Endodermal cell (in vitro differentiated cells): ENCODE measurements at regions not wholly inside any gene's neighbourhood (a gene's known extent, or its start where the extent isn't known, plus 50 kb on each side); places are given as distances from the start of the nearest gene placed in this dataset.

Experiments
- DNase-seq: peaks from one replicate; pipeline ENCODE4 v3.0.0-alpha.2; 2017
- H3K27ac ChIP-seq: 2 replicates; pipeline ENCODE4 v1.5.1; 2013; ENCODE audit warnings: mild to moderate bottlenecking, low read depth, low read length, moderate library complexity
- H3K27me3 ChIP-seq: 2 replicates; pipeline ENCODE4 v1.6.1; 2013; ENCODE audit warnings: mild to moderate bottlenecking, low read length, moderate library complexity; ENCODE audit not compliant: insufficient read depth, control insufficient read depth, poor library complexity, severe bottlenecking
- H3K36me3 ChIP-seq: 2 replicates; pipeline ENCODE4 v1.7.0; 2013; ENCODE audit warnings: mild to moderate bottlenecking, low read length, moderate library complexity; ENCODE audit not compliant: control insufficient read depth, insufficient read depth
- H3K4me1 ChIP-seq: one replicate; pipeline ENCODE4 v1.7.0; 2013; ENCODE audit warnings: low read length; ENCODE audit not compliant: control insufficient read depth, insufficient read depth
- H3K4me3 ChIP-seq: 2 replicates; pipeline ENCODE4 v1.5.1; 2013; ENCODE audit warnings: mild to moderate bottlenecking, low read length, moderate library complexity
- H3K9ac ChIP-seq: 2 replicates; pipeline ENCODE4 v1.6.1; 2013; ENCODE audit warnings: mild to moderate bottlenecking, low read length, moderate library complexity; ENCODE audit not compliant: poor library complexity, severe bottlenecking; ENCODE audit errors: extremely low read depth
- H3K9me3 ChIP-seq: 2 replicates; pipeline ENCODE4 v1.6.1; 2013; ENCODE audit warnings: mild to moderate bottlenecking, low read length, moderate library complexity; ENCODE audit not compliant: control insufficient read depth
- H3K27ac Mint-ChIP-seq: 2 replicates; pipeline ENCODE4 v1.8.0; 2020; ENCODE audit warnings: mixed read lengths
- H3K27me3 Mint-ChIP-seq: 2 replicates; pipeline ENCODE4 v1.8.0; 2021; ENCODE audit warnings: mild to moderate bottlenecking, mixed read lengths; ENCODE audit not compliant: insufficient read depth
- H3K36me3 Mint-ChIP-seq: 2 replicates; pipeline ENCODE4 v1.8.0; 2020; ENCODE audit warnings: low read depth, mixed read lengths
- H3K4me1 Mint-ChIP-seq: 2 replicates; pipeline ENCODE4 v1.8.0; 2020; ENCODE audit warnings: mixed read lengths
- H3K4me3 Mint-ChIP-seq: 2 replicates; pipeline ENCODE4 v1.8.0; 2020; ENCODE audit warnings: mild to moderate bottlenecking, moderate library complexity, mixed read lengths
- H3K9me3 Mint-ChIP-seq: 2 replicates; pipeline ENCODE4 v1.8.0; 2020; ENCODE audit warnings: mild to moderate bottlenecking, mixed read lengths
- WGBS, 2 experiments: methylation state at CpG; one replicate each; pipeline versions ENCODE4 v1.1.5 to v1.1.7; 2013; ENCODE audit warnings: missing lambda C conversion rate in 2 of 2, mixed read lengths in 1 of 2; ENCODE audit not compliant: insufficient coverage in 1 of 2, insufficient read length in 1 of 2; 5-methylcytosine and 5-hydroxymethylcytosine counted together
- TF ChIP-seq, protein P1 (sequence below): fragments of 200-600 bp; sonication (generic); conservative IDR thresholded peaks from 2 replicates; pipeline ENCODE4 v1.5.0; 2021; ENCODE audit warnings: antibody characterized with exemption, mild to moderate bottlenecking

DNA sequence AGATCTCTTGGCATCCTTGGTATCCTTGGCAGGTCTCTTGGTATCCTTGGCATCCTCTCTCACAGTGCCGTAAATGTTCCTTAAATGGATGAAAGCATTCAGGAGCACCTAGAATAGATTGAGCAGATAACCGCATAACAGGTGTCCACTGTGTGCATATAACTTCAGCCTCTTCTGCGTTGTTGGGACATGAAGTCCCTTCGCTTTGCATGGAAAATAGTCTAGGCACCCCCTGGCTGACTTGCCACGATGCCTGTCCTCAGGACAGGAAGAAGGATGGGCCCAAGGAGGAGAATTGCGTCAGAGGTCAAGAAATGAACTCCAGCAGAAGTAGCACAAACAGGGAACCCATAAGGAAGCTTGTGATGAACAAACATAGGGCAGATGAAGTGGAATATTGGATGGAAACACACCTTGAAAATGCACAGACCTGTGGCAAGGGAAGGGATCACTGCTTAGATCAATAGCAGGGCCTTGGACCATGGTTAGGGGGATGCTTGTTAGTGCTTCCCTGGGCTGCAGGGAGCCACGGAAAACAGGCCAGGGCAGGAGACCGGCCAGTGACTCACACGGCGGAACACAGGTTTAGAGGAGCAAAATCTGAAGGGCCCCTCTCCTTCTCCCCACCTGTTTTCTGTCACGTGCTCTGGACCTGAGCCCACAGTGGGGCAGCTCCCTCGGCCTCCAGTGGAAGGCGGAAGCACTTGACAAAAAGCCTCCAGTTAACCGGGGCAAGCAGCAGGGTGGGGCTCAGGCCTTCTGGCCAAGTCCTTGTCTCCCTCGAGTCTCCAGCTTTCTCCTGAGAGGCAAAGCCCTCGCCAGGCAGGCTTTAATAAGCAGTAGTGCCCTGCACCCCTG, 99.2 kb upstream of the ASAP2 start:
- peaks cover 16% of the 10 kb centered on the region for H3K4me1 Mint-ChIP-seq
- H3K9ac ChIP-seq = no peak overlapping the region

DNA sequence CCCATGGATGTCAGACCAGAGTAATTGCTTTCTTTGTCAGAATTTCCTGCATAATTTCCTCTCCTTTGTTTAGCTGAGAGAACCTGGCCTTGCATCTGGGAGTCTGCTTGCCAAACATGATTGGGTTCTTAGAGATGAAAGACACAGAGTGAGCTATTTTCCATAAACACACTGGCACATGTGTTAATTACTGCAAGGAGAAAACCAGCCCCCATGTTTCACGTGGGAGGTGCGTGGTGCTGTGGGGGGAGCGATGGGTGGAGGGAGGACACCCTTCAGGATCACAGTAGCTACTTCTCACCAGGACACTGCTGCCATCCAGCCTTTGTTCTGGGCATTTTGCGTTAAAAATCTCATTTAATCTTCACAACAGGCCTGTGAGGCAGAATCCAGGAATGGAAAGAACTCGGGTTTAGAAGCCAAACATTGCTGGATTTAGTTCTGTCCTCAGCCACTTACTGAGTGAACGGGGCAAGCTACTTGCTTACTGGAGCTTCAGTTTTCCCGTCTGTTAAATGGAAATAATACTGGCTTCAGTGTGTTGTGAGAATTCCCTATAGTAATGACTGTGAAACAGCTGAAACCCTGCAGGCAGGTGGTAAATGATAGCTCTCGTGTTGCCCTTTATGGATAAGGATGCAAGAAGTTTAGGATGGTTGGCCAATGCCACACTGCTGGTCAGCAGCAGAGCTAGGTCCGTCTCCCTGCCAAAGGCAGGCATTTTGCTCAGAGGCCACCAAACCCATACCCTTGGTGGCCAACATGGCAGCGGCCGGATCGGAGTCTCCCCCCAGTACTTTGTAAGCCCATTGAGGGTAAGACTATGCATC, 100.1 kb upstream of the ASAP2 start:
- no peaks in the 10 kb centered on the region for H3K27me3 ChIP-seq
- WGBS, 2 experiments = 86 to 89% methylated on average over 11 to 12 of the region's 12 CpGs
- H3K9me3 ChIP-seq = no peaks in the 10 kb centered on the region
- peak; percentile 28 for DNase-seq
- peak overlapping the region; percentile 75 for H3K27ac ChIP-seq
- no peak overlapping the region for H3K27ac Mint-ChIP-seq
- no peak overlapping the region for H3K4me3 Mint-ChIP-seq
- no peaks in the 10 kb centered on the region for H3K9me3 Mint-ChIP-seq
- TF ChIP-seq, protein P1, sequence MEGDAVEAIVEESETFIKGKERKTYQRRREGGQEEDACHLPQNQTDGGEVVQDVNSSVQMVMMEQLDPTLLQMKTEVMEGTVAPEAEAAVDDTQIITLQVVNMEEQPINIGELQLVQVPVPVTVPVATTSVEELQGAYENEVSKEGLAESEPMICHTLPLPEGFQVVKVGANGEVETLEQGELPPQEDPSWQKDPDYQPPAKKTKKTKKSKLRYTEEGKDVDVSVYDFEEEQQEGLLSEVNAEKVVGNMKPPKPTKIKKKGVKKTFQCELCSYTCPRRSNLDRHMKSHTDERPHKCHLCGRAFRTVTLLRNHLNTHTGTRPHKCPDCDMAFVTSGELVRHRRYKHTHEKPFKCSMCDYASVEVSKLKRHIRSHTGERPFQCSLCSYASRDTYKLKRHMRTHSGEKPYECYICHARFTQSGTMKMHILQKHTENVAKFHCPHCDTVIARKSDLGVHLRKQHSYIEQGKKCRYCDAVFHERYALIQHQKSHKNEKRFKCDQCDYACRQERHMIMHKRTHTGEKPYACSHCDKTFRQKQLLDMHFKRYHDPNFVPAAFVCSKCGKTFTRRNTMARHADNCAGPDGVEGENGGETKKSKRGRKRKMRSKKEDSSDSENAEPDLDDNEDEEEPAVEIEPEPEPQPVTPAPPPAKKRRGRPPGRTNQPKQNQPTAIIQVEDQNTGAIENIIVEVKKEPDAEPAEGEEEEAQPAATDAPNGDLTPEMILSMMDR = no peak
- peaks cover 4% of the 10 kb centered on the region for H3K4me1 ChIP-seq
- no peak overlapping the region for H3K9ac ChIP-seq
- H3K36me3 ChIP-seq = no peaks in the 10 kb centered on the region
- H3K4me1 Mint-ChIP-seq = peaks cover 12% of the 10 kb centered on the region
- H3K27me3 Mint-ChIP-seq = peaks cover 2% of the 10 kb centered on the region
- H3K36me3 Mint-ChIP-seq = no peaks in the 10 kb centered on the region
- H3K4me3 ChIP-seq = no peak overlapping the region

More for the DNA sequence above, 99.2 kb upstream of the ASAP2 start:
- Histone ChIP-seq H3K4me1 (peaks cover 4% of the 10 kb centered on the region), H3K36me3 (no peaks in the 10 kb centered on the region), H3K27ac (peak overlapping the region; percentile 75), H3K27me3 (no peaks in the 10 kb centered on the region), H3K9me3 (no peaks in the 10 kb centered on the region), H3K4me3 (no peak overlapping the region)
- TF ChIP-seq, protein P1 = no peak
- Mint-ChIP-seq H3K27ac (no peak overlapping the region), H3K27me3 (peaks cover 2% of the 10 kb centered on the region), H3K9me3 (no peaks in the 10 kb centered on the region), H3K36me3 (no peaks in the 10 kb centered on the region), H3K4me3 (no peak overlapping the region)
- 91 to 95% methylated on average over 8 to 16 of the region's 16 CpGs for WGBS, 2 experiments
- no peak for DNase-seq

DNA sequence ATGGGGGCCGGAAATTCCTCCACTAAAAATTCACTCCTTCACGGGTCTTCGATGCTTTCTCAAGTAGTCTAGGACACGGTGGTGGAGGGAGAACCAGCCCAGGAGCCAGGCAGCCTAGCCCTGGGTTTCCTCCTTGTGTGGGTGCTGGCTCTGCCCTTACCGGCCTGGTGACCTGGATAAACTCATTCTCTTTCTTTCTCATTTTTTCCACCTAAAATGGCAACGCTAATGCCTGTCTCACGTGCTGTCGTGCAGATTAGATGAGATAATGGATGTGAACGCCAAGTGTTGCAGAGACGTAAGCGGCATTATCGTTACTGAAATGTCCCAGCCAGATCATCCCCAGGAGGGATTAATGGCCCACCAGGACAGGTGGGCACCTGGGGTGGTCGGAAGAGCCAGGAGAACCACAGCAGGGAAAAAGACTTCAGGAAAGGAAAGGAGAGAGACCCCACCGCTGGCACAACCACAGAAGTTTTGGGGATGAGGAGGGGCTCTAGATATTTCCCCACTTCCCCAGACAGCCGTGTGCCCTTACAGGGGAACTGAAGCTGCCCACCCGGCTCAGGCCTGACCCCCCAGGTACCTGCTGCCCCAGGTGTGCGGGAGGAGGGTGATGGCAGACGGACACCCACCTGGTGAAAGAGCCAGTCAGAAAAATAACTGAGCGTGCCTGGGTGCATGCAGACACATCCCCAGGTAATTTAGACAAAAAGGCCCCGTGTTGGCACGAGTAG, 100.8 kb upstream of the ASAP2 start:
- DNase-seq = no peak
- Histone ChIP-seq H3K9ac (no peak overlapping the region), H3K27ac (peak overlapping the region; percentile 75), H3K9me3 (no peaks in the 10 kb centered on the region), H3K4me1 (peaks cover 4% of the 10 kb centered on the region), H3K4me3 (no peak overlapping the region), H3K27me3 (no peaks in the 10 kb centered on the region), H3K36me3 (no peaks in the 10 kb centered on the region)
- Mint-ChIP-seq H3K27ac (no peak overlapping the region), H3K36me3 (no peaks in the 10 kb centered on the region), H3K27me3 (peaks cover 2% of the 10 kb centered on the region), H3K4me1 (peaks cover 12% of the 10 kb centered on the region), H3K9me3 (no peaks in the 10 kb centered on the region), H3K4me3 (no peak overlapping the region)
- TF ChIP-seq, protein P1 = no peak
- 94% methylated on average over 18 to 21 of the region's 21 CpGs for WGBS, 2 experiments
